ENCODE measurements at regions not wholly inside any gene's neighbourhood (a gene's known extent, or its start where the extent isn't known, plus 50 kb on each side); places are given as distances from the start of the nearest gene placed in this dataset.

DNA sequence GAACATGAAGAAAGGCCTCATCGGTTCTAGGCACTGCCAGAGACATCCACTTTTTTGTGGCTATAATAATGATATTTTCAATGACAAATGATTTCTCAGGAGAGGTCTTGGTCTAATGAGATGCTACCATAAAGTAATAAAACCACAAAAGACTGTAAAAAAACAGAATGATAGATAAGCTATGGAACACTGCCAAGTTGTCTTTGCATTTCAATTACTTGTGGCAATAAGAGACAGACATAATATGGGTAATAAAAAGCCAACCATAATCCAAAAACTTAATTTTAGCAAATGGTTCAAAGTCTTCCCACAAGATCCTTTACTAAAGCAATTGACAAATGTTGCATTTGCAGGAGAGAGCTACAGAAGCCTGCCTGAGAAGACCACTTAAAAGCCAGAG is 292.5 kb downstream of the ATPSCKMT start:
- Histone ChIP-seq H3K36me3 (ENCODE audit: control insufficient read depth, insufficient read depth, low read length) (no peaks in the 10 kb centered on the region), H3K27me3 (ENCODE audit: control insufficient read depth, insufficient read depth, low read length) (no peaks in the 10 kb centered on the region), H3K4me1 (ENCODE audit: control insufficient read depth, insufficient read depth, low read length) (peaks cover 6% of the 10 kb centered on the region; the same call in 1 of the 2 replicates), H3K9ac (ENCODE audit: low read depth, low read length) (no peak overlapping the region), H3K4me3 (ENCODE audit: low read depth, low read length) (no peak overlapping the region), H3K27ac (ENCODE audit: low read depth, low read length) (no peak overlapping the region), H3K9me3 (ENCODE audit: control insufficient read depth, insufficient read depth, low read length) (no peaks in the 10 kb centered on the region)

DNA sequence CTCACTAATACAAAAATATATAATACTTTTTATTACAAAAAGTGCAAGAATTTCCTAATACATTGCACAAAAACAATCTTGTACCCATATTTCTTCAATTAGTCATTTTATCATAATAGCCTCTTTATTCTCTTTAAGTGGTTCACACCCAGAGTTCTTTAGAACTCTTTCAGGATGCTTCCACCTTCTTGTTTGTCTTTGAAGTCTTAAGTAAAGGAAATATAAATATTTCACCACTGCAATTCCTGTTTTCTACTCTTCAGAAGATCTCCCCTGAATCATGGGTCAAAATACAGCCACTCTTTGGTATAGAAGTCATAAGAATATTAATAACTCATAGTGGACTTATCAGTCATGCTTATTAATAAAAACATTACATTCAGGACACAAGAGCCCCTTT is 293.0 kb downstream of the ATPSCKMT start:
- H3K9ac ChIP-seq (ENCODE audit: low read depth, low read length): no peak overlapping the region
- H3K27ac ChIP-seq (ENCODE audit: low read depth, low read length): no peak overlapping the region
- peaks cover 6% of the 10 kb centered on the region; the same call in 1 of the 2 replicates for H3K4me1 ChIP-seq (ENCODE audit: control insufficient read depth, insufficient read depth, low read length)
- H3K9me3 ChIP-seq (ENCODE audit: control insufficient read depth, insufficient read depth, low read length): no peaks in the 10 kb centered on the region
- H3K27me3 ChIP-seq (ENCODE audit: control insufficient read depth, insufficient read depth, low read length): no peaks in the 10 kb centered on the region
- H3K36me3 ChIP-seq (ENCODE audit: control insufficient read depth, insufficient read depth, low read length): no peaks in the 10 kb centered on the region
- no peak overlapping the region for H3K4me3 ChIP-seq (ENCODE audit: low read depth, low read length)

DNA sequence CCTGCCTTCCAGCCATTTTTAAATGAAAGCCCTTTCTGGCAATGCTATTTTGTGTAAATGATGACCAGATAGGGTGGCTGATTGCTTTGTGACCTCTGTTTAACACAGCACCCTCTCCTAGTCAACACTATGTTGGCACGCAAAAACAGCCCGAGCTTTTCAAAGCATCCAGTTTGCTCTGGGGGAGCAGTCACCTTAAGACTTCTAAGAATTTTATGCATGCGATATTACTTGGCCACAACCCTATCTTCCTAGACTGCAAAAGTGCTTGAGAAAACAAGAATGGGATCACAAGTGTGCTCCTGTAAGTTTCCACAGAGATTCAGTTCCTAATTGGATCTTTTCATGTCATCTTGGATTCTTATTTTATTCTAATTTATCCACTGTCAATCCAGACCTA is 294.1 kb downstream of the ATPSCKMT start:
- H3K9me3 ChIP-seq (ENCODE audit: control insufficient read depth, insufficient read depth, low read length): no peaks in the 10 kb centered on the region
- H3K4me3 ChIP-seq (ENCODE audit: low read depth, low read length): no peak overlapping the region
- H3K27ac ChIP-seq (ENCODE audit: low read depth, low read length): no peak overlapping the region
- H3K36me3 ChIP-seq (ENCODE audit: control insufficient read depth, insufficient read depth, low read length): no peaks in the 10 kb centered on the region
- peaks cover 6% of the 10 kb centered on the region; the same call in 1 of the 2 replicates for H3K4me1 ChIP-seq (ENCODE audit: control insufficient read depth, insufficient read depth, low read length)
- H3K9ac ChIP-seq (ENCODE audit: low read depth, low read length): no peak overlapping the region
- no peaks in the 10 kb centered on the region for H3K27me3 ChIP-seq (ENCODE audit: control insufficient read depth, insufficient read depth, low read length)

DNA sequence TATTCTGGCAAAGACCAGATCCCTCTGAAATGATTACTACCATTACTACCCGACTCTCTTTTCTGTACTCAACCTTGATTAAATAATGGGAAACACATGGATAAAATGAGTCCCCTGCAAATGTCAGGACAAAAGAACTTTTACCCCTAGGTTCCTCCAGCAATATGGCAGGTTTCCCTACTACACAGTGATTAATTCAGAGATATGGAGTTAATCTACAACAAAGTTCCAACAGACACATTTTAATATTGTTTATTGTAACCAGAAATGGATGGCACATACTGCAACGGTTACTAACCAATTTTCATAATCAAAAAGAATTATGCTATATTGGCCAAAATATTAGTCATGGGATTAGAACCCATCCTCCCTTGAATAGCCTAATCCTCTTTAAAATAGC is 294.8 kb downstream of the ATPSCKMT start:
- Histone ChIP-seq H3K9ac (ENCODE audit: low read depth, low read length) (no peak overlapping the region), H3K4me1 (ENCODE audit: control insufficient read depth, insufficient read depth, low read length) (peaks cover 6% of the 10 kb centered on the region; the same call in 1 of the 2 replicates), H3K27me3 (ENCODE audit: control insufficient read depth, insufficient read depth, low read length) (no peaks in the 10 kb centered on the region), H3K27ac (ENCODE audit: low read depth, low read length) (no peak overlapping the region), H3K9me3 (ENCODE audit: control insufficient read depth, insufficient read depth, low read length) (no peaks in the 10 kb centered on the region), H3K4me3 (ENCODE audit: low read depth, low read length) (no peak overlapping the region), H3K36me3 (ENCODE audit: control insufficient read depth, insufficient read depth, low read length) (no peaks in the 10 kb centered on the region)

GRCh38 chr5:9953691-9954090 is 296.0 kb downstream of the ATPSCKMT start:
- no peak overlapping the region for H3K9ac ChIP-seq (ENCODE audit: low read depth, low read length)
- H3K4me1 ChIP-seq (ENCODE audit: control insufficient read depth, insufficient read depth, low read length): peaks cover 6% of the 10 kb centered on the region; the same call in 1 of the 2 replicates
- H3K9me3 ChIP-seq (ENCODE audit: control insufficient read depth, insufficient read depth, low read length): no peaks in the 10 kb centered on the region

GRCh38 chr5:9951865-9952516 is 297.7 kb downstream of the ATPSCKMT start:
- Histone ChIP-seq H3K4me3 (ENCODE audit: low read depth, low read length) (no peak overlapping the region), H3K27me3 (ENCODE audit: control insufficient read depth, insufficient read depth, low read length) (no peaks in the 10 kb centered on the region), H3K9ac (ENCODE audit: low read depth, low read length) (no peak overlapping the region), H3K9me3 (ENCODE audit: control insufficient read depth, insufficient read depth, low read length) (no peaks in the 10 kb centered on the region), H3K4me1 (ENCODE audit: control insufficient read depth, insufficient read depth, low read length) (no peaks in the 10 kb centered on the region), H3K36me3 (ENCODE audit: control insufficient read depth, insufficient read depth, low read length) (no peaks in the 10 kb centered on the region), H3K27ac (ENCODE audit: low read depth, low read length) (no peak overlapping the region)

More at GRCh38 chr5:9953691-9954090, 296.0 kb downstream of the ATPSCKMT start:
- H3K27ac ChIP-seq (ENCODE audit: low read depth, low read length): no peak overlapping the region
- H3K27me3 ChIP-seq (ENCODE audit: control insufficient read depth, insufficient read depth, low read length): no peaks in the 10 kb centered on the region
- no peak overlapping the region for H3K4me3 ChIP-seq (ENCODE audit: low read depth, low read length)
- no peaks in the 10 kb centered on the region for H3K36me3 ChIP-seq (ENCODE audit: control insufficient read depth, insufficient read depth, low read length)

DNA sequence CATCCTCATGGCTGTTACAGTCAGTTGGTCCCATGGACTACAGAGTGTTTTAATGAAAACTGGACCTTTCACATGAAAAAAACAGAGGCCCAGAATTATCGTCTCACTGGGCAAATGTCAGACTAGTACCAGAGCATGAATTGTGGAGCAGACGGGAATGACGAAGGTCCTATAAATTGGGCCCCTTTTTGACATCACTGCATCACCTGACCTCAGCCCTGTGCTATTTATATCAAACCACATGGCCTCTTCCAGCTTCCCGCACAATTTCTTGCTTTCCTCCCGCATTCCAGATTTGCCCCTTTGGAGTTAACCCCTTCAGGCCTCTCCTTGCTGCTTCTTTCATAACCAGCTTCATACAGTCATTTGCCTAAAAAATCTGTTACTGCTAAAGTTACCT is 301.7 kb downstream of the ATPSCKMT start:
- H3K27ac ChIP-seq (ENCODE audit: low read depth, low read length): no peak overlapping the region
- no peak overlapping the region for H3K4me3 ChIP-seq (ENCODE audit: low read depth, low read length)
- H3K9me3 ChIP-seq (ENCODE audit: control insufficient read depth, insufficient read depth, low read length): no peaks in the 10 kb centered on the region
- H3K4me1 ChIP-seq (ENCODE audit: control insufficient read depth, insufficient read depth, low read length): no peaks in the 10 kb centered on the region
- H3K27me3 ChIP-seq (ENCODE audit: control insufficient read depth, insufficient read depth, low read length): no peaks in the 10 kb centered on the region
- no peaks in the 10 kb centered on the region for H3K36me3 ChIP-seq (ENCODE audit: control insufficient read depth, insufficient read depth, low read length)
- H3K9ac ChIP-seq (ENCODE audit: low read depth, low read length): no peak overlapping the region

DNA sequence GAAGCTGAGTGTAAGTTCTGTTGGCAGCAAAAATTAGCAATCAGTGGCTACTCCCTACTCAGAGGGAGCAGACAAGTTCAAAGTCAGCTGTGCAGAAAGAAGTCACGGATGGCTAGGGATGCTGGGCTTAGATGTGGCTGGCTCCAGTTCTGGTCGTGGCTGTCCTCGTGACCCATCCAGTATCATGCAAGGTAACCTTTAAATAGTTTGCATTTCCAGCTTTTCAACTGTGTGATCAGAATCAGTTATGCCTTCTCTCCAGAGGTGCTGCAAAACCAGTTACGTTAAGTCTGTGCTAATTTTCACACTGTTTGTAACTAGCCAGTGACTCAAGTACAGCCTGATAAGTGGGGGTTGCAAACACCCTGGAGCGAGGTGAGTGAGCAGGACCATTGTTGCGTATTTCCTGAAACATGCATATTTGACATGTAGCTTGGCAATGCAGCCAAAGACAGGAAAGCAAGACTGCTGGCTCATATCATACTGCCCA is 302.4 kb downstream of the ATPSCKMT start:
- Histone ChIP-seq H3K9me3 (ENCODE audit: control insufficient read depth, insufficient read depth, low read length) (no peaks in the 10 kb centered on the region), H3K36me3 (ENCODE audit: control insufficient read depth, insufficient read depth, low read length) (no peaks in the 10 kb centered on the region), H3K27me3 (ENCODE audit: control insufficient read depth, insufficient read depth, low read length) (no peaks in the 10 kb centered on the region), H3K4me1 (ENCODE audit: control insufficient read depth, insufficient read depth, low read length) (no peaks in the 10 kb centered on the region), H3K27ac (ENCODE audit: low read depth, low read length) (no peak overlapping the region), H3K4me3 (ENCODE audit: low read depth, low read length) (no peak overlapping the region), H3K9ac (ENCODE audit: low read depth, low read length) (no peak overlapping the region)

- H3K4me1 ChIP-seq (ENCODE audit: control insufficient read depth, insufficient read depth, low read length): peaks cover 3% of the 10 kb centered on the region
- no peaks in the 10 kb centered on the region for H3K36me3 ChIP-seq (ENCODE audit: control insufficient read depth, insufficient read depth, low read length)
- no peak overlapping the region for H3K27ac ChIP-seq (ENCODE audit: low read depth, low read length)
- H3K27me3 ChIP-seq (ENCODE audit: control insufficient read depth, insufficient read depth, low read length): 0 out of 2 replicates have a peak, but pooled peaks cover 4% of the 10 kb centered on the region
- H3K4me3 ChIP-seq (ENCODE audit: low read depth, low read length): no peak overlapping the region
- no peak overlapping the region for H3K9ac ChIP-seq (ENCODE audit: low read depth, low read length)
- no peaks in the 10 kb centered on the region for H3K9me3 ChIP-seq (ENCODE audit: control insufficient read depth, insufficient read depth, low read length)
Observed at GRCh38 chr5:9932770-9933169, 302.6 kb upstream of the TAS2R1 start.

- peaks cover 4% of the 10 kb centered on the region; the same call in 1 of the 2 replicates for H3K27me3 ChIP-seq (ENCODE audit: control insufficient read depth, insufficient read depth, low read length)
- peaks cover 13% of the 10 kb centered on the region for H3K4me1 ChIP-seq (ENCODE audit: control insufficient read depth, insufficient read depth, low read length)
- no peaks in the 10 kb centered on the region for H3K36me3 ChIP-seq (ENCODE audit: control insufficient read depth, insufficient read depth, low read length)
- no peak overlapping the region for H3K9ac ChIP-seq (ENCODE audit: low read depth, low read length)
- no peak overlapping the region for H3K27ac ChIP-seq (ENCODE audit: low read depth, low read length)
- no peaks in the 10 kb centered on the region for H3K9me3 ChIP-seq (ENCODE audit: control insufficient read depth, insufficient read depth, low read length)
- H3K4me3 ChIP-seq (ENCODE audit: low read depth, low read length): no peak overlapping the region
Observed at GRCh38 chr5:9930156-9930555, 300.0 kb upstream of the TAS2R1 start.

DNA sequence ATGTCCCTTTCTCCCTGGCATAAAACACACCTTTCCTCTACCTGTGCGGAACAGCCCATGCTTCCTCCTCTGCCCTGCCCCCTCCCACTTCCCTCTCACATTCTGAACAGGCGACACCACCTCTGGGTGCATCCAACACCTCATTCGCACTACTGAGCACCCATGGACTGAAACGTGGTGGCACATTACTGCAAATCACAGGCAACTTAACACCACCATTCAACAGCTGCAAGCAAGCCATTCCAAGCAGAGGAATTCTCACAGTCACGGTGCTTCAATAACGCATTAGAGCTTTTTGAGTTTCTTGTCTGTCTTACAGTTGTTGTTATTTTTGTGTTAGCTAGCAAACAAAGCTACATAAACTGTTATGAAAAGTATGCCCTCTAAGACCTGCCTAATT is 298.2 kb upstream of the TAS2R1 start:
- H3K9ac ChIP-seq (ENCODE audit: low read depth, low read length): no peak overlapping the region
- no peak overlapping the region for H3K27ac ChIP-seq (ENCODE audit: low read depth, low read length)
- H3K9me3 ChIP-seq (ENCODE audit: control insufficient read depth, insufficient read depth, low read length): peaks cover 7% of the 10 kb centered on the region
- H3K27me3 ChIP-seq (ENCODE audit: control insufficient read depth, insufficient read depth, low read length): peaks cover 4% of the 10 kb centered on the region; the same call in 1 of the 2 replicates
- no peaks in the 10 kb centered on the region for H3K36me3 ChIP-seq (ENCODE audit: control insufficient read depth, insufficient read depth, low read length)
- H3K4me1 ChIP-seq (ENCODE audit: control insufficient read depth, insufficient read depth, low read length): peaks cover 13% of the 10 kb centered on the region
- H3K4me3 ChIP-seq (ENCODE audit: low read depth, low read length): no peak overlapping the region
